ENCODE measurements at regions not wholly inside any gene's neighbourhood (a gene's known extent, or its start where the extent isn't known, plus 50 kb on each side); places are given as distances from the start of the nearest gene placed in this dataset.

- H3K4me1 ChIP-seq = peaks cover 0 to 46% of the 10 kb centered on the region in 2 donors
- no peak overlapping the region for H3K27ac ChIP-seq
- H3K9me3 ChIP-seq = no peaks in the 10 kb centered on the region
- TF ChIP-seq, protein P1, sequence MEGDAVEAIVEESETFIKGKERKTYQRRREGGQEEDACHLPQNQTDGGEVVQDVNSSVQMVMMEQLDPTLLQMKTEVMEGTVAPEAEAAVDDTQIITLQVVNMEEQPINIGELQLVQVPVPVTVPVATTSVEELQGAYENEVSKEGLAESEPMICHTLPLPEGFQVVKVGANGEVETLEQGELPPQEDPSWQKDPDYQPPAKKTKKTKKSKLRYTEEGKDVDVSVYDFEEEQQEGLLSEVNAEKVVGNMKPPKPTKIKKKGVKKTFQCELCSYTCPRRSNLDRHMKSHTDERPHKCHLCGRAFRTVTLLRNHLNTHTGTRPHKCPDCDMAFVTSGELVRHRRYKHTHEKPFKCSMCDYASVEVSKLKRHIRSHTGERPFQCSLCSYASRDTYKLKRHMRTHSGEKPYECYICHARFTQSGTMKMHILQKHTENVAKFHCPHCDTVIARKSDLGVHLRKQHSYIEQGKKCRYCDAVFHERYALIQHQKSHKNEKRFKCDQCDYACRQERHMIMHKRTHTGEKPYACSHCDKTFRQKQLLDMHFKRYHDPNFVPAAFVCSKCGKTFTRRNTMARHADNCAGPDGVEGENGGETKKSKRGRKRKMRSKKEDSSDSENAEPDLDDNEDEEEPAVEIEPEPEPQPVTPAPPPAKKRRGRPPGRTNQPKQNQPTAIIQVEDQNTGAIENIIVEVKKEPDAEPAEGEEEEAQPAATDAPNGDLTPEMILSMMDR (IDR thresholded peaks at IDR 0.05) = no peak
- no peaks in the 10 kb centered on the region for H3K36me3 ChIP-seq
- no peak overlapping the region for H3K4me3 ChIP-seq
- no peaks in the 10 kb centered on the region for H3K27me3 ChIP-seq
- DNase-seq (ENCODE audit: low spot score) = no peak
These were observed 261.9 kb upstream of the PLET1 start for GRCh38 chr11:112522536-112522935.

- H3K4me3 ChIP-seq = no peak overlapping the region
- TF ChIP-seq, protein P1 (IDR thresholded peaks at IDR 0.05) = no peak
- no peak for DNase-seq (ENCODE audit: low spot score)
- H3K36me3 ChIP-seq = no peaks in the 10 kb centered on the region
- H3K4me1 ChIP-seq = peaks cover 0 to 46% of the 10 kb centered on the region in 2 donors
- no peaks in the 10 kb centered on the region for H3K9me3 ChIP-seq
- peak overlapping the region in 1 of 2 donors; percentile 19 for H3K27ac ChIP-seq
- H3K27me3 ChIP-seq = no peaks in the 10 kb centered on the region
These were observed 262.4 kb upstream of the PLET1 start for GRCh38 chr11:112523031-112523430.

DNA sequence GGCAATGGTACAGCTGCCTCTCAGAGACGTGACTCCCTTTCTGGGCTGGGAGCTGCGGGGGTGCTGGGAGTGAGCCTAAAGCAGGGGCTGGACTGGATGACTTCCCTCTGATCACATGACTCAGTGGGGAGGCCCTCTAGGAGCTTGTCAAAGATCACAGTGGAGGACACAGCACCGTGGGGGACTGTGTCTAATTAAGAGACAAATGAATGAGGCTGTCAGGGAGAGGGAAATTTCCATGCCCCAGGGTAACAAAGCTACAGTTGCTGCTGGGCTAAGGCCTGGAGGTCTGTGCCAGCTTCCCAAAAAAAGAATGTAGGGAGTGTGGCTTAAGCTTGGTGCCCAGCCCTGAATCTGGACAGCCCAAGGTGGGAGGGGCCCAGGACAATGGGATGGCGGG is 262.8 kb upstream of the PLET1 start:
- DNase-seq (ENCODE audit: low spot score) = peak; percentile 63

DNA sequence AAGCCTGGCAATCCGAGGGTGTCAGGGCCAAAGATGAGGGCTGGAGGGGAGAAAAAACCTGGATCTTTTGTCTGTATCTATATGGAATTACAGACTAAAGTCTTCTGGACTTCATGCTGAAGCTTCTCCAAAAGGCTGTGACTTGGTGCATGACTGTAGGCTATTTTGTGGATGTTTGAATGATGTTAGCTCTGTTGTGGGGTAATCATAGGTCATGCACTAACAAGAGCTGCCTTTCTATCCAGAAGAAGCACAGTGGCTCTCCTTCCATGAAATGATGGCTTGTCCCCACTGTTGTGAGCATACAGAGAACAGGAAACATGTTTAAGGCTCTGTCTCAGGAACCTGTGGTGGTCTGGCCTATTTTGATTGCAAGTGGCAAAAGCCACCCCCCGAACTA is 263.3 kb upstream of the PLET1 start:
- no peak for DNase-seq (ENCODE audit: low spot score)
- Histone ChIP-seq H3K9me3 (no peaks in the 10 kb centered on the region), H3K4me1 (peaks cover 0 to 46% of the 10 kb centered on the region in 2 donors), H3K27ac (peak overlapping the region; percentile 19 to 20), H3K4me3 (no peak overlapping the region), H3K36me3 (no peaks in the 10 kb centered on the region), H3K27me3 (no peaks in the 10 kb centered on the region)
- TF ChIP-seq, protein P1 (IDR thresholded peaks at IDR 0.05) = no peak

More for the DNA sequence above, 262.8 kb upstream of the PLET1 start:
- H3K27ac ChIP-seq = peak overlapping the region; percentile 19 to 20
- no peak overlapping the region for H3K4me3 ChIP-seq
- peaks cover 0 to 46% of the 10 kb centered on the region in 2 donors for H3K4me1 ChIP-seq
- TF ChIP-seq, protein P1 (IDR thresholded peaks at IDR 0.05) = no peak
- H3K9me3 ChIP-seq = no peaks in the 10 kb centered on the region
- H3K36me3 ChIP-seq = no peaks in the 10 kb centered on the region
- H3K27me3 ChIP-seq = no peaks in the 10 kb centered on the region

DNA sequence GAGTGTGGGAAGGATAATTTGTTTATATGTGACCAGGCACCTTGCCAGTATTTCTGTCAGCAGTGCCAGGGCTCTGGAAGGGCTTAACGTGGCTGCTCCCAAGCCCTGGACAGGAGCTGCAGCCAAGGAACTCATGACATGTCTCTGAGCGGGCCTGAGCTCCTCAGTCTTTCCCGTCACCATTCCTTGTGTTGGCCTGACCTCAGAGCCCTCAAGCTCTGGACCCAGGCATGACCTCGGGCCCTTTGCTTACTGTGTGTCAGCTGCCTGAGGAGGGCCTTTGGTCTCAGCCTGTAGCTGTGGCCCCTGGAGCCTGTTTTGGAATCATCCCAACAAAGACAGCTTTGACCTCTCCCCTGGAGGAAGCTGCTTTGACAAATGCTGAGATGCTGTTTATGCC is 264.1 kb upstream of the PLET1 start:
- Histone ChIP-seq H3K9me3 (no peaks in the 10 kb centered on the region), H3K36me3 (no peaks in the 10 kb centered on the region), H3K27ac (peak overlapping the region; percentile 16 to 19), H3K4me1 (peaks cover 0 to 46% of the 10 kb centered on the region in 2 donors), H3K4me3 (no peak overlapping the region), H3K27me3 (no peaks in the 10 kb centered on the region)
- TF ChIP-seq, protein P1 (IDR thresholded peaks at IDR 0.05) = no peak
- DNase-seq (ENCODE audit: low spot score) = no peak

GRCh38 chr11:112525270-112525669 is 264.6 kb upstream of the PLET1 start:
- Histone ChIP-seq H3K9me3 (no peaks in the 10 kb centered on the region), H3K27me3 (no peaks in the 10 kb centered on the region), H3K27ac (peak overlapping the region in 1 of 2 donors; percentile 19), H3K4me1 (peaks cover 0 to 46% of the 10 kb centered on the region in 2 donors), H3K4me3 (no peak overlapping the region), H3K36me3 (no peaks in the 10 kb centered on the region)
- DNase-seq (ENCODE audit: low spot score) = peak; percentile 73
- TF ChIP-seq, protein P1 (IDR thresholded peaks at IDR 0.05) = no peak
